SK-N-SH (cell line): ENCODE measurements at regions not wholly inside any gene's neighbourhood (a gene's known extent, or its start where the extent isn't known, plus 50 kb on each side); places are given as distances from the start of the nearest gene placed in this dataset.

ENCODE experiments used
- CTCF ChIA-PET: fragments of 300-600, 350-600 bp; formaldehyde crosslinking; extraction: SDS; loops from one replicate; lab custom pipeline; 2021; lab: Yijun Ruan, JAX
- POLR2A ChIA-PET: fragments of 350-600 bp; sonication (Branson Sonifier 250); formaldehyde crosslinking; extraction: SDS; loops from one replicate; lab custom pipeline; 2020; ENCODE audit warnings: antibody characterized with exemption, inconsistent platforms; lab: Yijun Ruan, JAX
- DNase-seq: peaks from one replicate; pipeline ENCODE4 v3.0.0; 2012
- H2AFZ ChIP-seq: fragments of 200-600 bp; sonication (generic); 2 replicates; pipeline ENCODE4 v1.8.1; 2016; ENCODE audit warnings: antibody characterized with exemption, mild to moderate bottlenecking, low read depth
- H3F3A ChIP-seq: fragments of 200-600 bp; sonication (generic); replicated peaks from 2 replicates; pipeline ENCODE3; 2016; ENCODE audit warnings: antibody characterized with exemption, mild to moderate bottlenecking; ENCODE audit not compliant: insufficient read depth
- H3K27ac ChIP-seq, 2 experiments: fragments of 200-500 bp in 1 of 2; fragments of 200-600 bp in 1 of 2; sonication (Bioruptor generic) in 1 of 2; sonication (generic), shearing (Covaris generic) in 1 of 2; 2 replicates each; pipeline versions ENCODE4 v1.5.1 to v1.6.1; 2014 to 2016; ENCODE audit warnings: low read depth in 2 of 2, inconsistent platforms in 1 of 2, low read length in 1 of 2, mild to moderate bottlenecking in 1 of 2, mixed read lengths in 1 of 2
- H3K27me3 ChIP-seq: fragments of 200-600 bp; sonication (generic), shearing (Covaris generic); 2 replicates; pipeline ENCODE4 v1.6.1; 2016; ENCODE audit warnings: mixed run types; ENCODE audit not compliant: insufficient read depth
- H3K36me3 ChIP-seq, 2 experiments: fragments of 200-500 bp in 1 of 2; fragments of 200-600 bp in 1 of 2; sonication (Bioruptor generic) in 1 of 2; sonication (generic) in 1 of 2; replicated peaks in 1 of 2; 2 replicates each; pipeline versions ENCODE3 to v1.5.1; 2014 to 2016; ENCODE audit warnings: low read length in 1 of 2, mild to moderate bottlenecking in 1 of 2; ENCODE audit not compliant: insufficient read depth in 2 of 2, control insufficient read depth in 1 of 2
- H3K4me1 ChIP-seq, 2 experiments: fragments of 200-500 bp in 1 of 2; fragments of 200-600 bp in 1 of 2; sonication (Bioruptor generic) in 1 of 2; sonication (generic), shearing (Covaris generic) in 1 of 2; 2 replicates each; pipeline versions ENCODE4 v1.5.1 to v1.6.1; 2014 to 2016; ENCODE audit warnings: low read depth in 1 of 2, low read length in 1 of 2, mixed run types in 1 of 2; ENCODE audit not compliant: insufficient read depth in 2 of 2, control insufficient read depth in 1 of 2
- H3K4me2 ChIP-seq: fragments of 200-600 bp; sonication (generic), shearing (Covaris generic); 2 replicates; pipeline ENCODE4 v1.6.1; 2017; ENCODE audit warnings: mixed run types
- H3K4me3 ChIP-seq, 2 experiments: fragments of 200-500 bp in 1 of 2; fragments of 200-600 bp in 1 of 2; sonication (Bioruptor generic) in 1 of 2; sonication (generic), shearing (Covaris generic) in 1 of 2; 2 replicates each; pipeline versions ENCODE4 v1.5.1 to v1.8.1; 2014 to 2016; ENCODE audit warnings: low read depth in 2 of 2, inconsistent platforms in 1 of 2, low read length in 1 of 2, mild to moderate bottlenecking in 1 of 2, mixed read lengths in 1 of 2, moderate library complexity in 1 of 2
- H3K79me2 ChIP-seq: fragments of 200-600 bp; sonication (generic); 2 replicates; pipeline ENCODE4 v1.8.1; 2017; ENCODE audit warnings: mild to moderate bottlenecking; ENCODE audit not compliant: insufficient read depth
- H3K9ac ChIP-seq: fragments of 200-600 bp; sonication (generic); 2 replicates; pipeline ENCODE4 v1.6.1; 2017; ENCODE audit warnings: mixed run types
- H3K9me2 ChIP-seq: fragments of 200-600 bp; sonication (generic); 2 replicates; pipeline ENCODE4 v1.6.1; 2017; ENCODE audit warnings: mixed run types
- H3K9me3 ChIP-seq: fragments of 200-600 bp; sonication (generic); 2 replicates; pipeline ENCODE4 v1.6.1; 2017; ENCODE audit warnings: mixed run types, mild to moderate bottlenecking, moderate library complexity
- H4K20me1 ChIP-seq: fragments of 200-600 bp; sonication (generic); 2 replicates; pipeline ENCODE4 v1.6.1; 2017; ENCODE audit warnings: mild to moderate bottlenecking, mixed run types; ENCODE audit not compliant: insufficient read depth
- ELF1 ChIP-seq: IDR thresholded peaks from 2 replicates; pipeline ENCODE4 v1.4.0; 2012
- EZH2phosphoT487 ChIP-seq: fragments of 200-600 bp; sonication (generic); IDR thresholded peaks from 2 replicates; pipeline ENCODE4 v1.6.1; 2017; ENCODE audit warnings: low read depth, mixed run types, mild to moderate bottlenecking, antibody characterized with exemption, moderate library complexity, borderline replicate concordance
- FOSL2 ChIP-seq: IDR thresholded peaks from 2 replicates; pipeline ENCODE4 v1.4.0; 2012; ENCODE audit warnings: low read depth, mild to moderate bottlenecking, moderate library complexity, borderline replicate concordance
- FOXJ3 ChIP-seq: sonication (generic); formaldehyde crosslinking; IDR thresholded peaks from 2 replicates; pipeline ENCODE4 v1.5.1; 2020; ENCODE audit warnings: mild to moderate bottlenecking, missing genetic modification reagents
- GABPA ChIP-seq: IDR thresholded peaks from 2 replicates; pipeline ENCODE4 v1.4.0; 2012; ENCODE audit warnings: low read depth, mild to moderate bottlenecking
- GATA2 ChIP-seq: sonication (generic); formaldehyde crosslinking; IDR thresholded peaks from 2 replicates; pipeline ENCODE4 v1.5.0; 2020; ENCODE audit warnings: mild to moderate bottlenecking, missing genetic modification reagents
- JUND ChIP-seq: IDR thresholded peaks from 2 replicates; pipeline ENCODE4 v1.4.0; 2012
- NFIC ChIP-seq: IDR thresholded peaks from 2 replicates; pipeline ENCODE4 v1.4.0; 2012; ENCODE audit warnings: borderline replicate concordance
- NRF1 ChIP-seq: IDR thresholded peaks from 2 replicates; pipeline ENCODE4 v1.6.1; 2012; ENCODE audit warnings: low read depth, mild to moderate bottlenecking, low read length
- POLR2AphosphoS5 ChIP-seq: IDR thresholded peaks from 2 replicates; pipeline ENCODE4 v1.6.1; 2012; ENCODE audit warnings: low read depth, low read length
- SIN3A ChIP-seq: IDR thresholded peaks from 2 replicates; pipeline ENCODE4 v1.6.1; 2012; ENCODE audit warnings: low read depth, mild to moderate bottlenecking, low read length, moderate library complexity, borderline replicate concordance
- SMC3 ChIP-seq: IDR thresholded peaks from 2 replicates; pipeline ENCODE4 v1.6.1; 2012; ENCODE audit warnings: low read depth, low read length, improper control_type of control experiment
- TAF1 ChIP-seq: IDR thresholded peaks from 2 replicates; pipeline ENCODE4 v1.6.1; 2012; ENCODE audit warnings: low read depth, mild to moderate bottlenecking, low read length, moderate library complexity, borderline replicate concordance
- TCF12 ChIP-seq: IDR thresholded peaks from 2 replicates; pipeline ENCODE4 v1.4.0; 2012
- TEAD4 ChIP-seq: IDR thresholded peaks from 2 replicates; pipeline ENCODE4 v1.4.0; 2012; ENCODE audit warnings: mild to moderate bottlenecking, borderline replicate concordance; ENCODE audit not compliant: insufficient read depth
- USF2 ChIP-seq: fragments of 150-350 bp; IDR thresholded peaks from 2 replicates; pipeline ENCODE4 v1.6.1; 2017; ENCODE audit warnings: antibody characterized with exemption, low read length, low read depth, borderline replicate concordance
- YY1 ChIP-seq: IDR thresholded peaks from 2 replicates; pipeline ENCODE4 v1.4.0; 2012; ENCODE audit warnings: low read depth, mild to moderate bottlenecking
- WGBS: methylation state at CpG from one replicate; pipeline ENCODE4 v1.1.6; 2017; ENCODE audit warnings: low lambda C conversion rate; 5-methylcytosine and 5-hydroxymethylcytosine counted together
- TF ChIP-seq, protein P1 (sequence below): IDR thresholded peaks from 2 replicates; pipeline ENCODE4; 2012
- TF ChIP-seq, protein P2 (sequence below): fragments of 200-600 bp; sonication (generic); IDR thresholded peaks from 2 replicates; pipeline ENCODE4 v1.6.1; 2017; ENCODE audit warnings: antibody characterized with exemption, mild to moderate bottlenecking, moderate library complexity
- TF ChIP-seq, protein P3 (sequence below): IDR thresholded peaks from 2 replicates; pipeline ENCODE4 v1.6.1; 2012; ENCODE audit warnings: mild to moderate bottlenecking, low read depth, low read length, moderate library complexity

- no peak for DNase-seq
- Histone ChIP-seq H3K4me3 (no peak overlapping the region), H3K79me2 (no peaks in the 10 kb centered on the region), H3K36me3 (no peaks in the 10 kb centered on the region), H2AFZ (no peak overlapping the region), H4K20me1 (no peaks in the 10 kb centered on the region), H3K4me1 (peaks cover 0 to 15% of the 10 kb centered on the region in 2 experiments; a peak in 2 of 4 replicates), H3K4me2 (peak overlapping the region; percentile 17; the same call in 1 of the 2 replicates), H3K9me3 (no peaks in the 10 kb centered on the region), H3K27ac (peak overlapping the region in 1 of 2 experiments; percentile 39; a peak in 2 of 4 replicates), H3K9me2 (no peaks in the 10 kb centered on the region), H3F3A (peaks cover 11% of the 10 kb centered on the region), H3K27me3 (no peaks in the 10 kb centered on the region), H3K9ac (no peak overlapping the region)
- WGBS, result 26% methylated on average over 1 of the region's 2 CpGs
- ChIA-PET CTCF (no interaction called here), POLR2A (no interaction called here)
- TF ChIP-seq NRF1 (no peak), TCF12 (no peak), SIN3A (no peak), TAF1 (no peak), EZH2phosphoT487 (no peak), GABPA (no peak), FOSL2 (no peak), SMC3 (no peak), USF2 (no peak), GATA2 (CRISPR knock-in tag) (no peak), YY1 (no peak), POLR2AphosphoS5 (no peak), NFIC (no peak), ELF1 (no peak), JUND (no peak), FOXJ3 (CRISPR knock-in tag) (no peak), TEAD4 (no peak)
- TF ChIP-seq, protein P1, sequence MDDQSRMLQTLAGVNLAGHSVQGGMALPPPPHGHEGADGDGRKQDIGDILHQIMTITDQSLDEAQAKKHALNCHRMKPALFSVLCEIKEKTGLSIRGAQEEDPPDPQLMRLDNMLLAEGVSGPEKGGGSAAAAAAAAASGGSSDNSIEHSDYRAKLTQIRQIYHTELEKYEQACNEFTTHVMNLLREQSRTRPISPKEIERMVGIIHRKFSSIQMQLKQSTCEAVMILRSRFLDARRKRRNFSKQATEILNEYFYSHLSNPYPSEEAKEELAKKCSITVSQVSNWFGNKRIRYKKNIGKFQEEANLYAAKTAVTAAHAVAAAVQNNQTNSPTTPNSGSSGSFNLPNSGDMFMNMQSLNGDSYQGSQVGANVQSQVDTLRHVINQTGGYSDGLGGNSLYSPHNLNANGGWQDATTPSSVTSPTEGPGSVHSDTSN, result no peak
- TF ChIP-seq, protein P2, sequence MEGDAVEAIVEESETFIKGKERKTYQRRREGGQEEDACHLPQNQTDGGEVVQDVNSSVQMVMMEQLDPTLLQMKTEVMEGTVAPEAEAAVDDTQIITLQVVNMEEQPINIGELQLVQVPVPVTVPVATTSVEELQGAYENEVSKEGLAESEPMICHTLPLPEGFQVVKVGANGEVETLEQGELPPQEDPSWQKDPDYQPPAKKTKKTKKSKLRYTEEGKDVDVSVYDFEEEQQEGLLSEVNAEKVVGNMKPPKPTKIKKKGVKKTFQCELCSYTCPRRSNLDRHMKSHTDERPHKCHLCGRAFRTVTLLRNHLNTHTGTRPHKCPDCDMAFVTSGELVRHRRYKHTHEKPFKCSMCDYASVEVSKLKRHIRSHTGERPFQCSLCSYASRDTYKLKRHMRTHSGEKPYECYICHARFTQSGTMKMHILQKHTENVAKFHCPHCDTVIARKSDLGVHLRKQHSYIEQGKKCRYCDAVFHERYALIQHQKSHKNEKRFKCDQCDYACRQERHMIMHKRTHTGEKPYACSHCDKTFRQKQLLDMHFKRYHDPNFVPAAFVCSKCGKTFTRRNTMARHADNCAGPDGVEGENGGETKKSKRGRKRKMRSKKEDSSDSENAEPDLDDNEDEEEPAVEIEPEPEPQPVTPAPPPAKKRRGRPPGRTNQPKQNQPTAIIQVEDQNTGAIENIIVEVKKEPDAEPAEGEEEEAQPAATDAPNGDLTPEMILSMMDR, result no peak
- TF ChIP-seq, protein P3, sequence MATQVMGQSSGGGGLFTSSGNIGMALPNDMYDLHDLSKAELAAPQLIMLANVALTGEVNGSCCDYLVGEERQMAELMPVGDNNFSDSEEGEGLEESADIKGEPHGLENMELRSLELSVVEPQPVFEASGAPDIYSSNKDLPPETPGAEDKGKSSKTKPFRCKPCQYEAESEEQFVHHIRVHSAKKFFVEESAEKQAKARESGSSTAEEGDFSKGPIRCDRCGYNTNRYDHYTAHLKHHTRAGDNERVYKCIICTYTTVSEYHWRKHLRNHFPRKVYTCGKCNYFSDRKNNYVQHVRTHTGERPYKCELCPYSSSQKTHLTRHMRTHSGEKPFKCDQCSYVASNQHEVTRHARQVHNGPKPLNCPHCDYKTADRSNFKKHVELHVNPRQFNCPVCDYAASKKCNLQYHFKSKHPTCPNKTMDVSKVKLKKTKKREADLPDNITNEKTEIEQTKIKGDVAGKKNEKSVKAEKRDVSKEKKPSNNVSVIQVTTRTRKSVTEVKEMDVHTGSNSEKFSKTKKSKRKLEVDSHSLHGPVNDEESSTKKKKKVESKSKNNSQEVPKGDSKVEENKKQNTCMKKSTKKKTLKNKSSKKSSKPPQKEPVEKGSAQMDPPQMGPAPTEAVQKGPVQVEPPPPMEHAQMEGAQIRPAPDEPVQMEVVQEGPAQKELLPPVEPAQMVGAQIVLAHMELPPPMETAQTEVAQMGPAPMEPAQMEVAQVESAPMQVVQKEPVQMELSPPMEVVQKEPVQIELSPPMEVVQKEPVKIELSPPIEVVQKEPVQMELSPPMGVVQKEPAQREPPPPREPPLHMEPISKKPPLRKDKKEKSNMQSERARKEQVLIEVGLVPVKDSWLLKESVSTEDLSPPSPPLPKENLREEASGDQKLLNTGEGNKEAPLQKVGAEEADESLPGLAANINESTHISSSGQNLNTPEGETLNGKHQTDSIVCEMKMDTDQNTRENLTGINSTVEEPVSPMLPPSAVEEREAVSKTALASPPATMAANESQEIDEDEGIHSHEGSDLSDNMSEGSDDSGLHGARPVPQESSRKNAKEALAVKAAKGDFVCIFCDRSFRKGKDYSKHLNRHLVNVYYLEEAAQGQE, result no peak
Observed at GRCh38 chr5:159787837-159788236, 128.4 kb upstream of the ADRA1B start.
